K562 (cell line): ENCODE measurements at regions not wholly inside any gene's neighbourhood (a gene's known extent, or its start where the extent isn't known, plus 50 kb on each side); places are given as distances from the start of the nearest gene placed in this dataset.
A peak's percentile ranks its signal among the peaks of the same experiment; 100 is the strongest.

Source experiments
- ATF4 ChIP-seq: fragments of 450-650 bp; formaldehyde crosslinking; IDR thresholded peaks from 2 replicates; pipeline ENCODE4 v1.4.0; 2022; ENCODE audit warnings: mild to moderate bottlenecking, moderate library complexity
- CTCF ChIP-seq, 3 experiments: IDR thresholded peaks in 2 of 3; conservative IDR thresholded peaks in 1 of 3; 2 replicates each; pipeline ENCODE4 v1.5.1; 2011 to 2012; ENCODE audit warnings: low read length in 3 of 3, mild to moderate bottlenecking in 3 of 3, control low read depth in 2 of 3, improper control_type of control experiment in 1 of 3, inconsistent platforms in 1 of 3, low read depth in 1 of 3, mixed read lengths in 1 of 3, moderate library complexity in 1 of 3; ENCODE audit not compliant: insufficient read depth in 2 of 3
- DDX20 ChIP-seq: fragments of 450-650 bp; IDR thresholded peaks from 2 replicates; pipeline ENCODE4 v1.6.1; 2016; ENCODE audit warnings: missing genetic modification characterization, low read depth, mild to moderate bottlenecking, missing compliant biosample characterization, moderate library complexity
- E2F1 ChIP-seq: sonication (generic); formaldehyde crosslinking; IDR thresholded peaks from 2 replicates; pipeline ENCODE4 v1.8.1; 2023; ENCODE audit warnings: mild to moderate bottlenecking, missing genetic modification reagents, moderate library complexity
- EGR1 ChIP-seq: fragments of 450-650 bp; conservative IDR thresholded peaks from 2 replicates; pipeline ENCODE4 v1.6.1; 2017; ENCODE audit warnings: mild to moderate bottlenecking
- EWSR1 ChIP-seq: fragments of 450-650 bp; IDR thresholded peaks from 2 replicates; pipeline ENCODE4 v1.6.1; 2018; ENCODE audit warnings: borderline replicate concordance, mild to moderate bottlenecking, low read depth, moderate library complexity; ENCODE audit not compliant: partially characterized antibody
- HNRNPLL ChIP-seq: fragments of 200-400 bp; formaldehyde crosslinking; IDR thresholded peaks from 2 replicates; pipeline ENCODE4 v1.6.1; 2017; ENCODE audit warnings: low read length, low read depth, mild to moderate bottlenecking; ENCODE audit not compliant: poor library complexity, severe bottlenecking
- MECOM ChIP-seq: fragments of 250-450 bp; sonication (Bioruptor Pico); IDR thresholded peaks from 2 replicates; pipeline ENCODE4 v1.8.0; 2022; ENCODE audit warnings: inconsistent platforms
- MLLT1 ChIP-seq, 2 experiments: fragments of 450-650 bp; IDR thresholded peaks; 2 replicates each; pipeline ENCODE4 v1.6.1; 2016
- NCOA1 ChIP-seq: fragments of 450-650 bp; IDR thresholded peaks from 2 replicates; pipeline ENCODE4 v1.6.1; 2016; ENCODE audit warnings: low read depth
- NFATC3 ChIP-seq: fragments of 450-650 bp; IDR thresholded peaks from 2 replicates; pipeline ENCODE4 v1.6.1; 2017; ENCODE audit warnings: mild to moderate bottlenecking
- PKNOX1 ChIP-seq: fragments of 450-650 bp; IDR thresholded peaks from 2 replicates; pipeline ENCODE4 v1.6.1; 2016
- PTTG1 ChIP-seq: fragments of 450-650 bp; IDR thresholded peaks from 2 replicates; pipeline ENCODE4 v1.6.1; 2016; ENCODE audit warnings: low read depth, mild to moderate bottlenecking, missing genetic modification characterization, missing compliant biosample characterization
- RAD21 ChIP-seq, 2 experiments: fragments of 250-450 bp in 1 of 2; fragments of 450-650 bp in 1 of 2; sonication (Bioruptor Pico) in 1 of 2; formaldehyde crosslinking in 1 of 2; IDR thresholded peaks in 1 of 2; conservative IDR thresholded peaks in 1 of 2; 2 replicates each; pipeline versions ENCODE4 v1.4.0 to v1.8.0; 2020 to 2022; ENCODE audit warnings: mild to moderate bottlenecking in 2 of 2, moderate library complexity in 1 of 2
- SOX6 ChIP-seq: fragments of 450-650 bp; IDR thresholded peaks from 2 replicates; pipeline ENCODE4 v1.6.1; 2014; ENCODE audit warnings: mild to moderate bottlenecking
- TCF15 ChIP-seq: fragments of 250-450 bp; sonication (Bioruptor Pico); IDR thresholded peaks from 2 replicates; pipeline ENCODE4 v1.8.0; 2022; ENCODE audit warnings: moderate library complexity, mild to moderate bottlenecking, inconsistent platforms
- TRIM28 ChIP-seq: fragments of 450-650 bp; IDR thresholded peaks from 2 replicates; pipeline ENCODE4 v1.6.1; 2017
- USF1 ChIP-seq: sonication (generic); formaldehyde crosslinking; IDR thresholded peaks from 2 replicates; pipeline ENCODE4 v1.9.0; 2022; ENCODE audit warnings: mild to moderate bottlenecking, missing genetic modification reagents
- ZNF12 ChIP-seq: sonication (generic); formaldehyde crosslinking; IDR thresholded peaks from 2 replicates; pipeline ENCODE4 v1.4.0; 2020; ENCODE audit warnings: mild to moderate bottlenecking, missing genetic modification reagents
- ZNF316 ChIP-seq: fragments of 450-650 bp; IDR thresholded peaks from 2 replicates; pipeline ENCODE4 v1.6.1; 2016

GRCh38 chr3:33931512-33931911 lies 133.1 kb downstream of the PDCD6IP start (continued):
- TF ChIP-seq DDX20 = no peak
- TF ChIP-seq MECOM (CRISPR knock-in tag) = no peak
- no peak for TF ChIP-seq TRIM28
- no peak for TF ChIP-seq EWSR1
- no peak for TF ChIP-seq CTCF (IDR thresholded peaks at IDR 0.05 in 2 of 3, conservative IDR thresholded peaks at IDR 0.05 in 1 of 3; ENCODE audit: insufficient read depth in 2 of 3, low read depth in 1 of 3, low read length in 3 of 3)
- TF ChIP-seq SOX6 = no peak
- TF ChIP-seq RAD21 (CRISPR knock-in tag; conservative IDR thresholded peaks at IDR 0.05 in 1 of 2, IDR thresholded peaks at IDR 0.05 in 1 of 2) = no peak
- TF ChIP-seq PTTG1 (tag) = no peak
- no peak for TF ChIP-seq HNRNPLL
- TF ChIP-seq NCOA1 = no peak
- peak; percentile 53 for TF ChIP-seq ZNF316
- TF ChIP-seq EGR1 = no peak
- TF ChIP-seq MLLT1 (IDR thresholded peaks at IDR 0.05) = no peak
- no peak for TF ChIP-seq TCF15 (CRISPR knock-in tag)
- no peak for TF ChIP-seq E2F1 (CRISPR knock-in tag)
- TF ChIP-seq NFATC3 = no peak
- TF ChIP-seq USF1 = no peak
- no peak for TF ChIP-seq ATF4 (CRISPR knock-in tag)
- no peak for TF ChIP-seq ZNF12
- TF ChIP-seq PKNOX1 = peak; percentile 65
